Sigmoid colon (tissue), 3 donors: ENCODE measurements at regions not wholly inside any gene's neighbourhood (a gene's known extent, or its start where the extent isn't known, plus 50 kb on each side); places are given as distances from the start of the nearest gene placed in this dataset.
"Not testable (repeated sequence)": the region's sequence is repeated elsewhere in the genome, so short reads cannot be mapped to it uniquely, and the experiment has no call there.

Experiments
- CTCF ChIP-seq, 4 experiments: fragments of 450-650 bp in 3 of 4; fragments of 200-600 bp in 1 of 4; IDR thresholded peaks; one replicate each; pipeline ENCODE4 v1.5.1; 2016 to 2019; ENCODE audit warnings: antibody characterized with exemption in 4 of 4, mild to moderate bottlenecking in 3 of 4, moderate library complexity in 2 of 4
- POLR2A ChIP-seq, 2 donors: fragments of 450-650 bp; IDR thresholded peaks; one replicate each; pipeline ENCODE4 v1.6.1; 2016; ENCODE audit warnings: antibody characterized with exemption in 2 of 2, mild to moderate bottlenecking in 2 of 2, moderate library complexity in 2 of 2

GRCh38 chr7:14971678-14972077 is 69.1 kb upstream of the DGKB start:
- not testable (repeated sequence) for TF ChIP-seq POLR2A, CTCF (IDR thresholded peaks at IDR 0.05)
